ENCODE measurements at regions not wholly inside any gene's neighbourhood (a gene's known extent, or its start where the extent isn't known, plus 50 kb on each side); places are given as distances from the start of the nearest gene placed in this dataset.
A peak's percentile ranks its signal among the peaks of the same experiment; 100 is the strongest.

DNA sequence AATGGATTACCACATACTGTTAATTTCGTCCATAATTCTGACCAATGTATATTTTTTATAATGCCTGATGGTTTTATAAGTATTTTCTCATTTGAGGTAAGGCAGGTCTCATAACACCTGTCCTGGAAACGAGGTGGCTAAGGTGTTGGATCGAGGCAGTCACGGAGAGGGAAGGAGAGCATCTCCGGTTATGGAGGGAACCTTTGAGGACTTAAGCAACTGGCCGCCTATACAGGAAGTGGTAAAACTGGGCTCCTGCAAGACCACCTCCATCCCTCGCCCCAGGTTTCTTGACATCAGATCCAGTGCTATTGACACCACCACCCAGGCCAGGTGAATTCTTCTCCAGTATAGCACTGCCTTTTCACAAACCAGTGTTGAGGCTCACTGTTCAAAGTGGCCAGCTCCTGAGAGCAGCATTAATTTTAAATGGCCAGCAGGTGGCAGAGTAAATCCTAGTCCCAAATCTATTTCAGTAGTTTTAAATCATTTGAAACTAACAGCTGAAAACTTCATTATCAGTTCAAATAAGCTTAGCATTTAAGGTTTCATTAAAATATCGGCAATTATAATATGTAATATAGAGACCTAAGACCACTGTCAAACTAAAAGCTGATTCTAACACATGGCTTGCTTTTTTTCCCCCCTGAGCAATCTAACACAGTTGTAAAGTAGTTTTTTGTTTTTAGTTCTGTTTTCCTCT lies 100.8 kb downstream of the PPM1A start:
- DNase-seq, result peak; percentile 77

DNA sequence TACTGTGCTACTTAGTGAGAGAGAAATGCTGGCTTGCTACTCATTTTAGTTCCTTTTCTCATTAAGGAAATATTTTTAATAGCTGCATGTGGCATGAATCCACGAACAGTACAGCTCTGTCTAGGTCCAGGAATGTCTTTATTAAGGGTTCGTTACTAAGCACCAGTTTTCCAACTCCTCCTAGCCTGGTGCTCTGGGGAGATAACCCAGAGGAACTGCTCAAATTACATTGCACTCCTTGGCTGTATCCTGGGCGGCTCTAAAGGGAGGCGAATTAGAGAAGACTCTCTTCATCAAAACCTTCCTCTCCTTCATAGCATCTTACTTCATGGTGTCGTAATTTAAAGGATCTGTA lies 101.3 kb downstream of the PPM1A start:
- no peak for DNase-seq

DNA sequence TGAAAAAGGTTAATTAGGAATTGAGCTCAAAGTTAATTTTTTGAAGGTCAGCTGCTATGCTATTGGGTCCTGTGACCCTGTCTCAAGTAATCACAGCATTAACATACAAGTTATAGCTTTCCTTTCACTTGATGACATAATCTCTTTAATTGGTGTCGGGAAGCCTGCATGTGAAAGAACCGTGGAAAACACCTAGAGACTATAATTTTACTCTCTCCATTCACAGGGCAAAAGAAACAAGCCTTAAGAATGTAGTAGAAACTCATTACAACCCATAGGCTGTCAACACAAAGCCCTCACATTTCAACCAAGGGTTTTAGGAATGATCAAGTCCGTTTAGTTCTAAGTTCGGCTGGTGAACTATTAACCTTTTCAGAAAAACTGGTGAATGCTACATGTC lies 104.4 kb downstream of the PPM1A start:
- DNase-seq, result no peak

DNA sequence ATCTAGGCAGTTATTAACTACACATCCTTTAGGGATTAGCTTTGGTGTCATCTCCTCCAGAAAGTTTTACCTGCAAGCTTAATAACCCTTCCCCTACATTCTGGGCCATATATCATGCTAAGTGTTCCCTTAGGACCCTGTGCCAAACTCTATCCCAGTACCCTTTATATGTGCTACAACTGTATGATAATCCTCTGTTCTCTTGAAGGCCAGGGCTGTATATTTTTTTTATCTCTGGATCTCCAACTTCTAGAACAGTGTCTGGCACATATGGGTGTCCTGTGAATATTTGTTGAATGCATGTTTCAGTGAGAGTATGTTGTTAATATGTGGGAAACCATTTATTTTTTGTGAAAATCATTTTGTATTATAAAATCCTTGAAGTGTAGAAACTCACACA lies 106.7 kb downstream of the PPM1A start:
- DNase-seq, result no peak

DNA sequence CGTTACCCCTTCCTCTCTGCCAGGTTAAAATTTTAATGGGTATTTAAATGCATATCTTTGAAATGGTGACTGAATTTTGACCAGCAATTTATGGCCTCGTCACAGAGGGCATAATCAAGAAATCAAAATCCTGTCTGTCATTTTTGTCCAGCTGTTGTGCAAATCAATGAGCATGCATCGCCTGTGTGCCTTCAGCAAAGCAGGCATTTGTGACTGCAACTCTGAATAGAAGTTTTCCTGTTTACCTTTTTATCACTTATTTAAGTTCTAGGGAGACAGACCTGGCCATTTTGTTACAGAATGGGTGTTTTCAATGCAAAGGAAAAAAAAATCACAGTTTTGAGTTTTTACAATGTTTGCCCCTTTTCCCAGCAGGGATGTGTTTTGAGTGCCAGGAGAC lies 107.4 kb downstream of the PPM1A start:
- no peak for DNase-seq

DNA sequence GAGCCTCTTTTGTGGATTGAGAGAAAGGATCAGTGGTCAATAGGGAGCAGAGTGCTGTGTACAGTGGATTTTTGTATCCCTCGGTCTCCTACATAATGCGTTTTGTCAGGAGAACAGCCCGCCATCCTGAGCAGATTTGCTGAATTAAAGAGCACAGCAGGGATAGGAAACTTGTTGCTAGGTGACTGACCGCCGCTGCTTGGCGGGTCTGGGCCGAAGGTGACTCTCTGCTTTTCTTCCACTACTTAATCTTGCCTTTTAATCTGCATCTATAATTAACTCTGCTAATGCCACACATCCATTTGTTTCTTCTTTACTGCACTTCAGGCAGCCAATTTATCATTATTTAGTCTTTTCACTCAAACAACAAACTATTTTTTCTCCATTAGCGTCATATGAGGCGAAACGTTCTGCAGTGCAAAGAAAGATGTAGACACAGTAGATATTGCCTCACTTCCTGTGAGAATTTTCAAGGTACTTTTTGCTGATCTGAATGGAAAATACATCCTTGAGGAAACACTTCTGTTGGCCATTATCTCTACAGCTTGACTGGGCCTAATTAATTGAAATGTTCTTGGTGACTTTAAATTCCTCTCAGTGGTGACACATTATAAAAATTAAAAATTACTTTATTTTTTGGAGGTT lies 108.0 kb downstream of the PPM1A start:
- no peak for DNase-seq

DNA sequence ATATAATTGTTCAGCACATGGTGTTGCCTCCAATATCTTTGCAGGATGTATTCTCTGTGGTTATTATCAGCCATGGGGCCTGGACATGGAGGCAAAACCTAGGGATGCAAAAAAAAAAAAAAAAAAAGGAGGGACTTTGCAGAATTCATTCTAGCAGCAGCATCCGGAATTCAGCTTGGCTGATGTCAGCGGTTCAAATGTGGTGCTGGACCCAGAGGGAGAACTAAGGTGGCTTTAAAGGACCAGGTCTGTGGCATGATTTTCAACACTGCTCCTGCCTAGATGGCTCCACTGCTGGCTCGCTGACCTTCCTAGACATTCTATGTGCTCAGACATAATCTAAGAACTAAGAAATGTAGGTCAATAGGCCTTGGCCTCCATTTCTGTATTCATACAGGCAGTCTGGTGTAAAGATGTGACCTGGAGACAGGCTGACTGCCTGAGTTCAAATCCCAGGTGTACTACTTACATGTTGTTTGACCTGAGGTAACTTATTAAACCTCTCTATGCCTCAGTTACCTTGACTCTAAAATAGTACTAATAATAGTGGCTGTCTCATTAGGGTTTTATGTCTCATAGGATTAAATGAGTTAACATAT lies 108.6 kb downstream of the PPM1A start:
- no peak for DNase-seq

DNA sequence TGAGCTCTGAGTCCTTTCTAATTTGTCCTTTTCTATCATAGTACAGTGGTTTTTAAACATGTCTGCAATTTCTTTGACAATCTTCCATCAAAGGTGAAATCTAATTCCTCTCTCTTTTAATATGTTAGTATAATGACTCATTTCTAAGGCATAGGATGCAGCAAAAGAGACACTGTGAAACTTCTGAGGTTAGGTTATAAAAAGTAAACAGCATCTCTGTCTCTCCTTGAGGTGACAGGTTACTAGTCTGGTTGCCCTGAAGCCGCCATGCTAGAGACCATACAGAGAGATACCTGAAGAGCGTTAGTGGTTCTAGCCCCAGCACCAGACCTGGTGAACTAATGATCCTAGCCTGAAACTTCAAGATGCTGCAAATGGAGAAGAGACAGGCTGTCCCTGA lies 114.3 kb downstream of the PPM1A start:
- DNase-seq, result no peak

DNA sequence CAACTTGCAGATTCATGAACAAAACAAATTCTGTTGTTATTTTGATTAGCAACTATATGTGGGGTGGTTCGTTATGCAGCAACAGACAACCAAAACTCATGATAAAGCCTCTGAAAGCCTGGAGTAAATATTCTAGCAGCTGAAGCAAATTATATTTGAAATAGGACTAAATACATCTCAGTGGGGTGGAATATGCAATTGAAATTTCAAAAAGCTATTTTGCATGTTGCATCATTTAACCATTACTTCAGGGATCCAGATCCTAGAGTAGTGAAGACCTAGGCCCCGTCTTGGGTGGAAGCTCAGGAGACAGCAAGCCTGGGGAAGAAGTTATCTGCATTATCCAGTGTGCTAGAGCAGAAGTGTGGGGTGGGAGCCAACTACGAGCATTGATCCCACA lies 114.7 kb downstream of the PPM1A start:
- no peak for DNase-seq

DNA sequence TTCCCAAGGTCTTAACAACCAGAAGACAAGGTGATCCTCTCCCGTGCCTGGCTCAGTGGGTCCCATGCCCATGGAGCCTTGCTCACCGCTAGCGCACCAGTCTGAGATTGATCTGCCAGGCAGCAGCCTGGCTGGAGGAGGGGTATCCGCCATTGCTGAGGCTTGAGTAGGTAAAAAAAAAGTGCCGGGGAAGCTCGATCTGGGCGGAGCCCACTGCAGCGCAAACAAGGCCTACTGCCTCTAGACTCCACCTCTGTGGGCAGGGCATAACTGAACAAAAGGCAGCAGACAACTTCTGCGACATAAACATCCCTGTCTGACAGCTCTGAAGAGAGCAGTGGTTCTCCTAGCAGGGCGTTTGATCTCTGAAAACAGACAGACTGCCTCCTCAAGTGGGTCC lies 104.0 kb downstream of the C14orf39 start:
- DNase-seq, result no peak
